Right lobe of liver (tissue), 6 donors: ENCODE measurements at regions not wholly inside any gene's neighbourhood (a gene's known extent, or its start where the extent isn't known, plus 50 kb on each side); places are given as distances from the start of the nearest gene placed in this dataset.
"Not testable (repeated sequence)": the region's sequence is repeated elsewhere in the genome, so short reads cannot be mapped to it uniquely, and the experiment has no call there.

Experiments
- ATAC-seq, 4 donors: fragments of 200-7000 bp; cut with Tn5 transposase; one replicate each; pipeline ENCODE4 v1.9.1; 2020; ENCODE audit warnings: mild to moderate bottlenecking in 4 of 4, moderate library complexity in 4 of 4
- DNase-seq, 3 donors: peaks; one replicate each; pipeline ENCODE4 v3.0.0-alpha.2; 2020
- H3K27ac ChIP-seq, 3 donors: fragments of 200-600 bp; one replicate each; pipeline ENCODE4 v1.8.0; 2022
- H3K27me3 ChIP-seq, 2 donors: fragments of 200-600 bp; one replicate each; pipeline ENCODE4 v1.8.0; 2022
- H3K36me3 ChIP-seq, 4 donors: fragments of 200-600 bp; sonication (generic) in 1 of 4; one replicate each; pipeline versions ENCODE4 v1.5.1 to v1.8.0; 2017 to 2022; ENCODE audit warnings: control low read depth in 1 of 4
- H3K4me1 ChIP-seq, 4 donors: fragments of 200-600 bp; sonication (generic) in 1 of 4; one replicate each; pipeline versions ENCODE4 v1.5.1 to v1.8.0; 2017 to 2022; ENCODE audit warnings: control low read depth in 1 of 4
- H3K4me3 ChIP-seq, 3 donors: fragments of 200-600 bp; one replicate each; pipeline ENCODE4 v1.8.0; 2022
- H3K9me3 ChIP-seq, 4 donors: fragments of 200-600 bp; sonication (generic) in 1 of 4; one replicate each; pipeline versions ENCODE4 v1.5.1 to v1.8.0; 2017 to 2022; ENCODE audit warnings: control low read depth in 1 of 4
- CTCF ChIP-seq, 4 donors: fragments of 200-600 bp in 3 of 4; fragments of 450-650 bp in 1 of 4; IDR thresholded peaks; one replicate each; pipeline versions ENCODE4 v1.5.1 to v1.8.0; 2016 to 2022; ENCODE audit warnings: antibody characterized with exemption in 4 of 4, mild to moderate bottlenecking in 2 of 4
- POLR2A ChIP-seq: fragments of 450-650 bp; IDR thresholded peaks from one replicate; pipeline ENCODE4 v1.6.1; 2017; ENCODE audit warnings: antibody characterized with exemption, mild to moderate bottlenecking
- WGBS: methylation state at CpG from one replicate; pipeline ENCODE4 v1.1.6; 2018; ENCODE audit warnings: low coverage, low lambda C conversion rate; ENCODE audit not compliant: insufficient coverage; ENCODE audit errors: missing lambda C conversion rate; 5-methylcytosine and 5-hydroxymethylcytosine counted together
- intact Hi-C, 2 donors: fragments of 100-400 bp; cut with DNase I; formaldehyde crosslinking; loops; one replicate each; pipeline versions ENCODE4 v1.11.2 to v1.14.1; 2022
- donor health status: DM: no; HTN: yes; CAD: no.
- donor health status: DM: no; HTN: no; CAD: no.
- donor health status: DM: no; HTN: no; CAD: no.
- donor health status: DM: no; HTN: yes; CAD: no.
- donor health status: DM: no; HTN: yes; CAD: no.

DNA sequence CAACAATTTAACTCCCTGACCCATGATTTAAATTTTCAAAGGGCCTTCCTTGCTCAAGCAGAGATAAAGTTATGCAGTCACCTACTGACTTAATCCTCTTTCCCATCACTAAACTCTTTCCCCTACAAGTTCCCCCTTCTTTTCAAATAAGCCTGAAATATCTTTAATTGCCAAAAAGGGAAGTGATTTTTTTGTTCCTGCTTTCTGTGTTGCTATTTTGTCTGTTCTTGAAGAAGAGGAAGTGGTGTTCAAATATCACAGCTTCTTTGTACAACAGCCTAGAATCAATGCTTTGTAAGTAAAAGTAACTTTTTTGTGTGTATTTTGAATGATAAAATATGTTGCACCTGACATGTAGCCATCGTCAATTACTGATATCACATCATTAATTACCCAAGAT lies 595.9 kb downstream of the CENPC start:
- intact Hi-C loops = no loop called here
- Histone ChIP-seq H3K27ac (no peak overlapping the region), H3K36me3 (no peaks in the 10 kb centered on the region), H3K9me3 (no peaks in the 10 kb centered on the region), H3K4me3 (no peak overlapping the region), H3K27me3 (no peaks in the 10 kb centered on the region), H3K4me1 (no peaks in the 10 kb centered on the region)
- WGBS = 10% methylated on average over 1 of the region's 1 CpG
- TF ChIP-seq POLR2A (no peak), CTCF (IDR thresholded peaks at IDR 0.05) (no peak)
- DNase-seq = no peak
- peak in 1 of 4 donors; percentile 24 for ATAC-seq

DNA sequence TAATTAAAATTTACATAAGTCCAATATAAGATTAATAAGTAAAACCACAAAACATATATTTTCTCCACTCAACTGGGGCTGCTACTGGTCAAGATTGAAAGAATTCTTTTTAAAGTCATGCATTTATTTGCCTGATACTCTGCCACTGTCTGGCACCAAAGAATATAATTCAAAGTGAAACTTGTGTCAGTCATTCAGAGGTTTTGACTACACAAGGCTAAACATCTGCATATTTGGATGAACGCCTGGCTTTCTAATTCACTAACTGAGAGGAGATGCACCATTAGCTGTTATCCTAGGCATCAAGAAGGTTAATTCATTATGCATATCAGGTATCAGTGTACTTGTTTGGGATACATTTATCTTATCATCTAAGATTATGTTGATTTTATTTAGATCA lies 598.5 kb downstream of the CENPC start:
- no peak overlapping the region for H3K27ac ChIP-seq
- no peak overlapping the region for H3K4me3 ChIP-seq
- ATAC-seq = no peak
- no peak for DNase-seq
- no peaks in the 10 kb centered on the region for H3K4me1 ChIP-seq
- no peaks in the 10 kb centered on the region for H3K9me3 ChIP-seq
- no peaks in the 10 kb centered on the region for H3K36me3 ChIP-seq
- no peak for TF ChIP-seq POLR2A
- no peak for TF ChIP-seq CTCF (IDR thresholded peaks at IDR 0.05)
- H3K27me3 ChIP-seq = no peaks in the 10 kb centered on the region
- intact Hi-C loops = no loop called here
- 43% methylated on average over 1 of the region's 1 CpG for WGBS

DNA sequence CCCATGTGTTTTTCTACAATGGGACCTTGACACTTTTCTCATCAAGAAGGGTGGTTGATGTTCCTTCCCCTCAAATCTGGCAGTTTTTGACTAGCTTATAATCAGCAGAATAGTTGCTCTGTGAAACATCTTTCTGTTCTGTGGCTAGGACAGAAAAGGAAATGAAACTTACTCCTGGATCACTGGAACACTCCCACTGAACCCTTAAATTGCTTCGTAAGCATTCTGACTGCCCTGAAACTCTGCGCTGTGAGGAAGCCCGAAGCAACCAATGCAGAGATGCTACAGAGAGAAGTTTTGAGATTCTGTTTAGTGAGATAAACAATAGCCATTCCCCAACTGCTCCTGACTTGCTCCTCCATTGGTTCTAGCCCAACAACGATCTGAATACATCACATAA lies 602.2 kb downstream of the CENPC start:
- ATAC-seq = peak; percentile 56 to 80 (median 65)
- intact Hi-C loops = no loop called here

DNA sequence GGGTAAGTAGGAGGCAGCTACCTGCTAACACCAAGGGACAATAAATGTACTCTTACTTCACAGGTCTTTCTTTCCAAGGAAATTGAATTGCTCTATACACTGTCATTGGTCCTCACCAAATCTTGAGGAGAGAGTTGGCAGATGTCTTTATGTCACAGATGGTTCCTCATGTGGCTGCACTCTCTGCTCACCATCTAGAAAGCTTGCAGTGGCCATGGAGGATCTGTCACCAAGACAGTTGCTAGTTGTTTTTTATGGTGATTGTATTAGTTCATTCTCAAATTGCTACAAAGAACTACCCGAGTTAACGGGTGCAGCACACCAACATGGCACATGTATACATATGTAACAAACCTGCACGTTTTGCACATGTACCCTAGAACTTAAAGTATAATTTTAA lies 613.3 kb downstream of the CENPC start:
- WGBS = 61% methylated on average over 3 of the region's 3 CpGs
- intact Hi-C loops, H3K27me3 ChIP-seq, H3K36me3 ChIP-seq, ATAC-seq, H3K4me3 ChIP-seq, H3K27ac ChIP-seq, H3K4me1 ChIP-seq, DNase-seq, H3K9me3 ChIP-seq: not testable (repeated sequence)

More for the DNA sequence above, 602.2 kb downstream of the CENPC start:
- no peak for TF ChIP-seq CTCF (IDR thresholded peaks at IDR 0.05)
- Histone ChIP-seq H3K4me1 (no peaks in the 10 kb centered on the region), H3K27me3 (no peaks in the 10 kb centered on the region), H3K36me3 (no peaks in the 10 kb centered on the region), H3K27ac (no peak overlapping the region), H3K9me3 (no peaks in the 10 kb centered on the region), H3K4me3 (no peak overlapping the region)
- 23% methylated on average over 4 of the region's 4 CpGs for WGBS
- no peak for DNase-seq

DNA sequence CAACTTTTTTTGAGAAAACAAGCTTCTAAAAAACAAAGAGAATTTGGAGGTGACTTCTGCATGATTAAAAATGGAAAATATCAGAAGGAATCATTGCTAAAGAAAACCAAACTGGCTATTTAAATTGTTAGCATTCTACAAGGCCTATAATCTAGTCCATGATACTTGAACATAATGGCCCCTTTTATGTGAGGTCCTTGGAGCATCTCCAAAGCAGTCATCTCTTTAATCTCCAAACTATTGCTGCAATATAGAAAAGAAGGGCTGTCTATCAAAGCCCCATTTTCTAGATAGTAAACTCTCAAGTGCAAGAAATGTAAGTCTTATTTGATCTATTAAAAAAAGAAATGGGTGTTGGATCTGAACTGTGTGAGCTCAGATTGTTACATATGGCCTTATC lies 615.1 kb downstream of the CENPC start:
- TF ChIP-seq POLR2A = no peak
- TF ChIP-seq CTCF (IDR thresholded peaks at IDR 0.05) = no peak
- H3K9me3 ChIP-seq = no peaks in the 10 kb centered on the region
- H3K4me1 ChIP-seq = no peaks in the 10 kb centered on the region
- DNase-seq (no peak), ATAC-seq (no peak)
- H3K4me3 ChIP-seq = no peak overlapping the region
- no peaks in the 10 kb centered on the region for H3K36me3 ChIP-seq
- H3K27me3 ChIP-seq = no peaks in the 10 kb centered on the region
- intact Hi-C loops = no loop called here
- H3K27ac ChIP-seq = no peak overlapping the region
